NCI-H526 treated with DMSO at 0.1 percent for 48 hours (cell line): ENCODE measurements at regions not wholly inside any gene's neighbourhood (a gene's known extent, or its start where the extent isn't known, plus 50 kb on each side); places are given as distances from the start of the nearest gene placed in this dataset.
"Not testable (repeated sequence)": the region's sequence is repeated elsewhere in the genome, so short reads cannot be mapped to it uniquely, and the experiment has no call there.

Source experiments
- DNase-seq: peaks from one replicate; lab custom pipeline; 2025; lab: John Stamatoyannopoulos, UW

- no peak for DNase-seq
Observed at GRCh38 chr2:877747-878146, 72.9 kb upstream of the SNTG2 start.

DNA sequence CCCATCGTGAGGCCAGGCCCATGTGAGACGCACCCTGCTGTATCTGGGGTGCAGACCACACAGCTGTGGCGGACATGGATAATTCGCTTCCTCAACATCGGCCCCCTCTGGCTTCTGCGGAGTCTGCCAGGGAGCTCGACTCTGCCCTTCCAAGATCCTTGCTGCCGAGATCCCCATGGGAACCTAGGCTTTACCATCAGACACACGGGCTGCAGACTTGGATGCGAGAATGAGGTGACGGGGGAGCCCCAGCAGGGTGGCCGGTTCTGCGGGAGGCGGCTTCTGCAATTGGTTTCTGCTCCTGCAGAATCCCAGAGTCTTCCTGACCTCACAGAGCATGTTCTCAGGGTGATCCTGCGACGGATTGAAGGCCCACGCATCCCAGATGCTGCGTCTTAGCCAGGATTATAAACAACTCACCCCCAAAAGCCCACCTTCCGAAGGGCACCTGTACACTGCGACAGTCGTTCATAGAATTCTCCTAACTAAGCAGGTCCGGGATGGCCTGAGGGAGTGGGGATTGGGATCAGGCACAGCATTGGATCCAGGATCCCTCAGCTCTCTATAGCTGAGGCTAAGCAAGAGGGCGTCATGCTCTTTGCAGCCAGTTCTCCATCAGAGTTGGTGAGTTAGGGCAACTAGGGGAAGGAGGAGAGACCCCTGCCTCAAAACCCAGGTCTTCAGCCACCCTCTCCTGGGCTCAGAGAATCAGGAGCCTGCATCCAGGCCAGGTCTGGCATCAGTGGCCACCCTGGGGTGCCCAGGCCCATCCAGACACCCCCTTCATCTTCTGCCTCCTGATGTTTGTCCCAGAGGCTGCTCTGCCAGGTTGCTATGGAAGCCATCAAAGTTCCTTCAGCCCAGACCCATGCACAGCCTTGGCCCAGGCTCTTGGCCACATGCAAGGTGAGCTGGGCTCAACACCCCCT lies 74.7 kb upstream of the SNTG2 start:
- no peak for DNase-seq

- no peak for DNase-seq
Observed at GRCh38 chr2:873651-874580, 76.7 kb upstream of the SNTG2 start.

GRCh38 chr2:873027-873426 lies 77.6 kb upstream of the SNTG2 start:
- DNase-seq, result no peak

- no peak for DNase-seq
Observed at GRCh38 chr2:871926-872680, 78.5 kb upstream of the SNTG2 start.

GRCh38 chr2:871175-871727 lies 79.4 kb upstream of the SNTG2 start:
- no peak for DNase-seq

GRCh38 chr2:870426-870825 lies 80.2 kb upstream of the SNTG2 start:
- DNase-seq, result no peak

GRCh38 chr2:869894-870293 lies 80.8 kb upstream of the SNTG2 start:
- no peak for DNase-seq

- DNase-seq, result no peak
Observed at GRCh38 chr2:869357-869871, 81.2 kb upstream of the SNTG2 start.

DNA sequence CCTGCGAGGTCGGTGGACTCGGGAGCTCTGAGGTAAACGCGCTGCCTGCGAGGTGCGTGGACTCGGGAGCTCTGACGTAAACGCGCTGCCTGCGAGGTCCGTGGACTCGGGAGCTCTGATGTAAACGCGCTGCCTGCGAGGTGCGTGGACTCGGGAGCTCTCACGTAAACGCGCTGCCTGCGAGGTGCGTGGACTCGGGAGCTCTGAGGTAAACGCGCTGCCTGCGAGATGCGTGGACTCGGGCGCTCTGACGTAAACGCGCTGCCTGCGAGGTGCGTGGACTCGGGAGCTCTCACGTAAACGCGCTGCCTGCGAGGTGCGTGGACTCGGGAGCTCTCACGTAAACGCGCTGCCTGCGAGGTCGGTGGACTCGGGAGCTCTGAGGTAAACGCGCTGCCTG lies 81.8 kb upstream of the SNTG2 start:
- not testable (repeated sequence) for DNase-seq

- DNase-seq, result no peak
Observed at GRCh38 chr2:867296-867695, 83.4 kb upstream of the SNTG2 start.

- no peak for DNase-seq
Observed at GRCh38 chr2:866887-867286, 83.8 kb upstream of the SNTG2 start.

GRCh38 chr2:866009-866680 lies 84.5 kb upstream of the SNTG2 start:
- no peak for DNase-seq

GRCh38 chr2:864501-865106 lies 86.0 kb upstream of the SNTG2 start:
- DNase-seq, result no peak

GRCh38 chr2:863732-864450 lies 86.8 kb upstream of the SNTG2 start:
- no peak for DNase-seq

DNA sequence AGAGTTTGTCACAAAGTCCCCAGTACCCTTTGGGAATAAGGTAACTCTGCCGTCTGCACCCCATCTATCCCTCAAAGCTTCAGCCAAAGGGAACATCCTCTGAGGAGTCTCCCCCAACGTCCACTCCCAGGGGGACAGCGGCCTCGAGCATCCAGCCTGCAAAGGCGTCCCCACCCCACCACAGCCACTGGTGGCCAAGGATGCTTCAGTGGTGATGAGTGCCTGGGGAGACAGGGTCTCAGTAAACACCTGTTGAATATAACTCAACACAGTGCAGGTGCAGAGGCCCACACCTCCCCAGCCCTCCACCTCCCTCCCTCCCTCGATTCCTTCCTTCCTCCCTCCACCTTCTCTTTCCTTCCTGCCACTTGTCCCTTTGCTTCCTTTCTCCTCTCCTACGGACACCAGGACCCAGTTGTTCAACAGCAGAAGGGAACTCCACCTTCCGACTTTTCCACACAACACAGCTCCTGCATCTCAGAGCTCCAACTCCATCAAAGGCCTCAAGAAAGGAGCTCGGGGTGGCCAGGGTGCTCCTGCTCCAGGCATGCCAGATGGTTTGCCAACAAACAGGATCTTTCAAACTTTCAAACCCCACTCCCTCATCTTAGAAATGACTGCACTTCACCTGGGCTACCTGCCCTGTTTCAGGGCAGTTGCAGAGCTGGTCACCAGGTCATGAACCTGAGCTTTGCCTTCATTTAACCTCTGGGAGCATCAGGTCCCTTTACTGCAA lies 87.8 kb upstream of the SNTG2 start:
- no peak for DNase-seq

- no peak for DNase-seq
Observed at GRCh38 chr2:862355-862687, 88.3 kb upstream of the SNTG2 start.

GRCh38 chr2:861655-862354 lies 88.8 kb upstream of the SNTG2 start:
- DNase-seq, result no peak
